ENCODE measurements at regions not wholly inside any gene's neighbourhood (a gene's known extent, or its start where the extent isn't known, plus 50 kb on each side); places are given as distances from the start of the nearest gene placed in this dataset.
A peak's percentile ranks its signal among the peaks of the same experiment; 100 is the strongest.

- DNase-seq (ENCODE audit: low read depth in 2 of 2), result no peak
Observed at GRCh38 chr15:94535298-94536048, 304.1 kb downstream of the MCTP2 start.

GRCh38 chr15:94536549-94536948 is 305.2 kb downstream of the MCTP2 start:
- no peak for DNase-seq (ENCODE audit: low read depth in 2 of 2)

GRCh38 chr15:94538280-94538679 is 306.9 kb downstream of the MCTP2 start:
- DNase-seq (ENCODE audit: low read depth in 2 of 2), result no peak

- DNase-seq (ENCODE audit: low read depth in 2 of 2), result no peak
Observed at GRCh38 chr15:94542391-94542790, 311.0 kb downstream of the MCTP2 start.

- DNase-seq (ENCODE audit: low read depth in 2 of 2), result no peak
Observed at GRCh38 chr15:94546808-94547207, 315.4 kb downstream of the MCTP2 start.

- no peak for DNase-seq (ENCODE audit: low read depth in 2 of 2)
Observed at GRCh38 chr15:94547711-94548110, 316.4 kb downstream of the MCTP2 start.

- DNase-seq (ENCODE audit: low read depth in 2 of 2), result no peak
Observed at GRCh38 chr15:94555841-94556519, 324.6 kb downstream of the MCTP2 start.

GRCh38 chr15:94561036-94561689 is 329.8 kb downstream of the MCTP2 start:
- no peak for DNase-seq (ENCODE audit: low read depth in 2 of 2)

GRCh38 chr15:94563456-94563855 is 332.1 kb downstream of the MCTP2 start:
- DNase-seq (ENCODE audit: low read depth in 2 of 2), result no peak

GRCh38 chr15:94576889-94577533 is 345.6 kb downstream of the MCTP2 start:
- peak in 1 of 2 experiments; percentile 28 for DNase-seq (ENCODE audit: low read depth in 2 of 2)

GRCh38 chr15:94579286-94579685 is 347.9 kb downstream of the MCTP2 start:
- DNase-seq (ENCODE audit: low read depth in 2 of 2), result no peak

GRCh38 chr15:94580211-94580885 is 349.0 kb downstream of the MCTP2 start:
- no peak for DNase-seq (ENCODE audit: low read depth in 2 of 2)

- DNase-seq (ENCODE audit: low read depth in 2 of 2), result peak in 1 of 2 experiments; percentile 9
Observed at GRCh38 chr15:94582368-94582767, 351.0 kb downstream of the MCTP2 start.

GRCh38 chr15:94584833-94585244 is 353.5 kb downstream of the MCTP2 start:
- DNase-seq (ENCODE audit: low read depth in 2 of 2), result peak; percentile 17 to 45

- DNase-seq (ENCODE audit: low read depth in 2 of 2), result no peak
Observed at GRCh38 chr15:94586099-94586498, 354.7 kb downstream of the MCTP2 start.

GRCh38 chr15:94587113-94587512 is 355.8 kb downstream of the MCTP2 start:
- no peak for DNase-seq (ENCODE audit: low read depth in 2 of 2)

GRCh38 chr15:94588993-94589392 is 357.6 kb downstream of the MCTP2 start:
- DNase-seq (ENCODE audit: low read depth in 2 of 2), result no peak

- no peak for DNase-seq (ENCODE audit: low read depth in 2 of 2)
Observed at GRCh38 chr15:94592495-94592894, 361.1 kb downstream of the MCTP2 start.

- no peak for DNase-seq (ENCODE audit: low read depth in 2 of 2)
Observed at GRCh38 chr15:94596707-94597106, 365.3 kb downstream of the MCTP2 start.

GRCh38 chr15:94600505-94600904 is 369.1 kb downstream of the MCTP2 start:
- DNase-seq (ENCODE audit: low read depth in 2 of 2), result no peak

GRCh38 chr15:94602754-94603470 is 371.6 kb downstream of the MCTP2 start:
- DNase-seq (ENCODE audit: low read depth in 2 of 2), result no peak

Measured in stimulated activated CD4-positive, alpha-beta T cell treated with anti-CD3 and anti-CD28 coated beads, Interleukin-12 subunit alpha, Interleukin-12 subunit beta, amount 100 ng/mL, for 24 hours (primary cell).